ENCODE measurements at regions not wholly inside any gene's neighbourhood (a gene's known extent, or its start where the extent isn't known, plus 50 kb on each side); places are given as distances from the start of the nearest gene placed in this dataset.
A peak's percentile ranks its signal among the peaks of the same experiment; 100 is the strongest.

GRCh38 chr3:119091936-119092677, 53.9 kb upstream of the TEX55 start:
- TF ChIP-seq ZBTB7A (IDR thresholded peaks at IDR 0.05; ENCODE audit: low read depth) (no peak), CEBPB (IDR thresholded peaks at IDR 0.05) (no peak), NFIC (IDR thresholded peaks at IDR 0.05) (no peak), MAX (IDR thresholded peaks at IDR 0.05) (no peak), YY1 (IDR thresholded peaks at IDR 0.05; ENCODE audit: low read depth) (no peak)

- TF ChIP-seq EGR1 (IDR thresholded peaks at IDR 0.05) (no peak), EP300 (IDR thresholded peaks at IDR 0.05; ENCODE audit: borderline replicate concordance) (no peak), CEBPB (IDR thresholded peaks at IDR 0.05) (no peak), FOXM1 (IDR thresholded peaks at IDR 0.05; ENCODE audit: borderline replicate concordance, low read depth) (no peak), MAX (IDR thresholded peaks at IDR 0.05) (no peak), YY1 (IDR thresholded peaks at IDR 0.05; ENCODE audit: low read depth) (no peak), RAD21 (IDR thresholded peaks at IDR 0.05; ENCODE audit: low read depth) (no peak), TAF1 (IDR thresholded peaks at IDR 0.05; ENCODE audit: low read depth) (no peak), NFIC (IDR thresholded peaks at IDR 0.05) (no peak), TCF12 (IDR thresholded peaks at IDR 0.05; ENCODE audit: low read depth) (no peak)
Measured at GRCh38 chr3:119087799-119088198, 53.2 kb upstream of the IGSF11 start.

- TF ChIP-seq NFIC (IDR thresholded peaks at IDR 0.05) = peak; percentile 42; the same call in 1 of the 2 replicates
- TF ChIP-seq CREB1 (IDR thresholded peaks at IDR 0.05; ENCODE audit: low read depth) = no peak
Measured at GRCh38 chr3:119085070-119085439, 50.4 kb upstream of the IGSF11 start.

GRCh38 chr3:119084371-119085069, 49.9 kb upstream of the IGSF11 start:
- TF ChIP-seq TEAD4 (IDR thresholded peaks at IDR 0.05) (0 out of 2 replicates have a peak, but pooled peaks have one; percentile 5), TCF12 (IDR thresholded peaks at IDR 0.05; ENCODE audit: low read depth) (no peak)
